A549 (cell line): ENCODE measurements at regions not wholly inside any gene's neighbourhood (a gene's known extent, or its start where the extent isn't known, plus 50 kb on each side); places are given as distances from the start of the nearest gene placed in this dataset.
A peak's percentile ranks its signal among the peaks of the same experiment; 100 is the strongest.

Experiments used
- ATAC-seq, 2 experiments: fragments of 200-7000 bp in 1 of 2; fragments of >200 bp in 1 of 2; cut with Nextera tagmentation in 1 of 2; cut with Tn5 transposase in 1 of 2; 3 replicates each; pipeline versions ENCODE4 v1.8.0 to v1.9.1; 2018 to 2020; ENCODE audit warnings: mild to moderate bottlenecking in 1 of 2, moderate library complexity in 1 of 2
- CTCF ChIA-PET: fragments of 300-600 bp; sonication (Branson Sonifier 250); formaldehyde crosslinking; extraction: SDS; loops from one replicate; lab custom pipeline; 2021; ENCODE audit warnings: antibody characterized with exemption, inconsistent platforms; lab: Yijun Ruan, JAX
- POLR2A ChIA-PET: fragments of 350-600 bp; formaldehyde crosslinking; extraction: SDS; loops from one replicate; lab custom pipeline; 2021; ENCODE audit warnings: antibody characterized with exemption, inconsistent platforms; lab: Yijun Ruan, JAX
- DNase-seq, 2 experiments: peaks; one replicate each; pipeline versions ENCODE4 v3.0.0 to v3.0.0-alpha.2; 2011 to 2016; ENCODE audit warnings: low read depth in 1 of 2, low spot score in 1 of 2
- FAIRE-seq: peaks from 2 replicates; lab custom pipeline; 2011; peaks lifted over from hg19 to GRCh38; lab: Jason Lieb, UNC
- H3K27ac ChIP-seq, 2 experiments: fragments of >200 bp; sonication (Bioruptor Twin); formaldehyde crosslinking; 3 replicates each; pipeline ENCODE4 v1.5.1; 2016 to 2017
- H3K4me1 ChIP-seq: fragments of >200 bp; sonication (Bioruptor Twin); formaldehyde crosslinking; 3 replicates; pipeline ENCODE4 v1.6.1; 2016
- H3K4me2 ChIP-seq: fragments of >200 bp; sonication (Bioruptor Twin); formaldehyde crosslinking; 3 replicates; pipeline ENCODE4 v1.6.1; 2016
- H3K4me3 ChIP-seq: fragments of >200 bp; sonication (Bioruptor Twin); formaldehyde crosslinking; 3 replicates; pipeline ENCODE4 v1.5.1; 2016
- H3K9me3 ChIP-seq: fragments of >200 bp; sonication (Bioruptor Twin); formaldehyde crosslinking; 3 replicates; pipeline ENCODE4 v1.6.1; 2016
- ATOH8 ChIP-seq: fragments of 250-450 bp; sonication (Bioruptor Pico); IDR thresholded peaks from 2 replicates; pipeline ENCODE4 v1.5.0; 2020; ENCODE audit warnings: low read depth, mild to moderate bottlenecking, moderate library complexity
- BCL3 ChIP-seq: fragments of >200 bp; sonication (Bioruptor Twin); formaldehyde crosslinking; IDR thresholded peaks from 3 replicates; pipeline ENCODE4 v1.6.1; 2016
- CBX8 ChIP-seq: fragments of 200-600 bp; sonication (generic); IDR thresholded peaks from 2 replicates; pipeline ENCODE4 v1.6.1; 2016
- CTCF ChIP-seq: fragments of >200 bp; sonication (Bioruptor Twin); formaldehyde crosslinking; IDR thresholded peaks from 3 replicates; pipeline ENCODE4 v1.5.1; 2016
- E2F6 ChIP-seq: IDR thresholded peaks from 2 replicates; pipeline ENCODE4 v1.6.1; 2012; ENCODE audit warnings: low read depth, borderline replicate concordance
- EHF ChIP-seq: fragments of 250-450 bp; sonication (Bioruptor Pico); IDR thresholded peaks from 2 replicates; pipeline ENCODE4 v1.5.0; 2020; ENCODE audit warnings: mild to moderate bottlenecking
- EHMT2 ChIP-seq: fragments of 200-600 bp; sonication (generic); IDR thresholded peaks from 2 replicates; pipeline ENCODE4 v1.6.1; 2016; ENCODE audit warnings: antibody characterized with exemption, low read depth, mild to moderate bottlenecking, moderate library complexity
- FOSL2 ChIP-seq, 2 experiments: fragments of 450-650 bp in 1 of 2; fragments of >200 bp in 1 of 2; sonication (Bioruptor Twin) in 1 of 2; formaldehyde crosslinking; IDR thresholded peaks; 2 replicates each; pipeline versions ENCODE4 v1.5.0 to v1.6.1; 2016 to 2020; ENCODE audit warnings: mild to moderate bottlenecking in 1 of 2, moderate library complexity in 1 of 2
- HES2 ChIP-seq: fragments of >200 bp; sonication (Bioruptor Twin); formaldehyde crosslinking; IDR thresholded peaks from 2 replicates; pipeline ENCODE4 v1.6.1; 2016
- HEYL ChIP-seq: fragments of 250-450 bp; sonication (Bioruptor Pico); IDR thresholded peaks from 2 replicates; pipeline ENCODE4 v1.8.0; 2021; ENCODE audit warnings: mild to moderate bottlenecking, moderate library complexity
- HOXB5 ChIP-seq: fragments of 250-450 bp; sonication (Bioruptor Pico); IDR thresholded peaks from 2 replicates; pipeline ENCODE4 v1.5.0; 2020; ENCODE audit warnings: mild to moderate bottlenecking, moderate library complexity
- JUN ChIP-seq, 2 experiments: fragments of >200 bp; sonication (Bioruptor Twin); formaldehyde crosslinking; IDR thresholded peaks; 2 replicates in 1 of 2; 3 replicates in 1 of 2; pipeline ENCODE4 v1.6.1; 2016 to 2017
- MAX ChIP-seq: IDR thresholded peaks from 2 replicates; pipeline ENCODE4 v1.6.1; 2012
- NPAS2 ChIP-seq: fragments of 250-450 bp; sonication (Bioruptor Pico); IDR thresholded peaks from 2 replicates; pipeline ENCODE4 v1.8.0; 2022; ENCODE audit warnings: mild to moderate bottlenecking, moderate library complexity, borderline replicate concordance
- POLR2A ChIP-seq: IDR thresholded peaks from 2 replicates; pipeline ENCODE4 v1.6.1; 2012; ENCODE audit warnings: mild to moderate bottlenecking, low read length
- POLR2AphosphoS2 ChIP-seq: conservative IDR thresholded peaks from 2 replicates; pipeline ENCODE4 v1.6.1; 2012; ENCODE audit warnings: low read length, improper control_type of control experiment, inconsistent platforms
- REST ChIP-seq: fragments of 200-600 bp; sonication (generic); IDR thresholded peaks from 2 replicates; pipeline ENCODE4 v1.6.1; 2016; ENCODE audit warnings: antibody characterized with exemption, mild to moderate bottlenecking, moderate library complexity
- SMC3 ChIP-seq: fragments of >200 bp; sonication (Bioruptor Twin); formaldehyde crosslinking; IDR thresholded peaks from 3 replicates; pipeline ENCODE4 v1.6.1; 2018; ENCODE audit warnings: inconsistent platforms
- USF2 ChIP-seq: fragments of 450-650 bp; IDR thresholded peaks from 2 replicates; pipeline ENCODE4 v1.6.1; 2014; ENCODE audit warnings: antibody characterized with exemption
- ZFP36 ChIP-seq: fragments of 450-650 bp; IDR thresholded peaks from 2 replicates; pipeline ENCODE4 v1.6.1; 2014; ENCODE audit warnings: borderline replicate concordance; ENCODE audit not compliant: partially characterized antibody
- ZNF302 ChIP-seq: fragments of 250-450 bp; sonication (Bioruptor Pico); IDR thresholded peaks from 2 replicates; pipeline ENCODE4 v1.9.0; 2021; ENCODE audit warnings: inconsistent platforms, mild to moderate bottlenecking, moderate library complexity
- ZSCAN20 ChIP-seq: fragments of 250-450 bp; sonication (Bioruptor Pico); IDR thresholded peaks from 2 replicates; pipeline ENCODE4 v1.8.0; 2022; ENCODE audit warnings: mild to moderate bottlenecking, moderate library complexity
- WGBS: methylation state at CpG from one replicate; pipeline ENCODE4 v1.1.6; 2017; ENCODE audit errors: missing lambda C conversion rate; 5-methylcytosine and 5-hydroxymethylcytosine counted together

- H3K4me3 ChIP-seq: no peak overlapping the region
- TF ChIP-seq FOSL2 (IDR thresholded peaks at IDR 0.05): no peak
- TF ChIP-seq FOSL2 (CRISPR knock-in tag; IDR thresholded peaks at IDR 0.05): no peak
- no peak for TF ChIP-seq BCL3
- TF ChIP-seq ZSCAN20: no peak
- TF ChIP-seq E2F6: no peak
- TF ChIP-seq EHMT2: no peak
- no peak for TF ChIP-seq HES2
- no peak for TF ChIP-seq ATOH8 (CRISPR knock-in tag)
- no peak for TF ChIP-seq USF2
- no peak for TF ChIP-seq CTCF
- TF ChIP-seq HOXB5 (CRISPR knock-in tag): no peak
- TF ChIP-seq EHF: no peak
- TF ChIP-seq REST: no peak
- no peak for TF ChIP-seq HEYL
- no peak for TF ChIP-seq ZFP36
- no peak for TF ChIP-seq JUN (IDR thresholded peaks at IDR 0.05)
- TF ChIP-seq NPAS2 (CRISPR knock-in tag): no peak
- TF ChIP-seq, all 56 proteins: peak for 0
- H3K4me2 ChIP-seq: no peak overlapping the region
- peak overlapping the region in 1 of 2 experiments; percentile 87; a peak in 2 of 6 replicates for H3K27ac ChIP-seq
- H3K9me3 ChIP-seq: no peaks in the 10 kb centered on the region
- ATAC-seq (no peak), DNase-seq (no peak), FAIRE-seq (no peak)
- H3K4me1 ChIP-seq: peaks cover 25% of the 10 kb centered on the region
- CTCF ChIA-PET: interaction anchor here (0.9 to 2.4 kb wide), 4 partner anchors 11 to 105 kb away, joined by 3 to 11 read pairs (median 4); no protein-coding TSS in a partner anchor
- WGBS: 93% methylated on average over 9 of the region's 9 CpGs
- POLR2A ChIA-PET: no interaction called here
Measured at GRCh38 chr15:62942428-62942827, 100.1 kb upstream of the TPM1 start.

- no peak for TF ChIP-seq SMC3
- TF ChIP-seq ZNF302 (CRISPR knock-in tag): no peak
- TF ChIP-seq MAX: no peak
- no peak for TF ChIP-seq POLR2A
- TF ChIP-seq CBX8: no peak
- TF ChIP-seq POLR2AphosphoS2: no peak
- Histone ChIP-seq H3K4me3 (no peak overlapping the region), H3K9me3 (no peaks in the 10 kb centered on the region), H3K27ac (peak overlapping the region in 1 of 2 experiments; percentile 35; a peak in 2 of 6 replicates), H3K4me2 (no peak overlapping the region), H3K4me1 (peaks cover 22% of the 10 kb centered on the region)
- CTCF ChIA-PET: interaction anchor here (0.7 to 1.8 kb wide), 5 partner anchors 12 to 164 kb away, joined by 3 to 6 read pairs (median 4); no protein-coding TSS in a partner anchor
- no peak for ATAC-seq
- POLR2A ChIA-PET: no interaction called here
- no peak for FAIRE-seq
- 63% methylated on average over 2 of the region's 2 CpGs for WGBS
- no peak for DNase-seq
Measured at GRCh38 chr15:62945063-62945462, 97.5 kb upstream of the TPM1 start.
